Ascending aorta (tissue), 2 donors: ENCODE measurements at regions not wholly inside any gene's neighbourhood (a gene's known extent, or its start where the extent isn't known, plus 50 kb on each side); places are given as distances from the start of the nearest gene placed in this dataset.

Experiments
- DNase-seq, 2 donors: peaks; one replicate each; pipeline ENCODE4 v3.0.0-alpha.2; 2019; ENCODE audit warnings: low spot score in 2 of 2
- H3K27ac ChIP-seq, 2 donors: fragments of 200-600 bp; sonication (generic); one replicate each; pipeline ENCODE4 v1.5.1; 2016 to 2017; ENCODE audit warnings: mild to moderate bottlenecking in 1 of 2
- H3K27me3 ChIP-seq: fragments of 200-600 bp; sonication (generic); one replicate; pipeline ENCODE4 v1.5.1; 2017
- H3K36me3 ChIP-seq, 2 donors: fragments of 200-600 bp; sonication (generic); one replicate each; pipeline ENCODE4 v1.5.1; 2016
- H3K4me1 ChIP-seq, 2 donors: fragments of 200-600 bp; sonication (generic); one replicate each; pipeline ENCODE4 v1.5.1; 2016 to 2017; ENCODE audit warnings: mild to moderate bottlenecking in 1 of 2
- H3K4me3 ChIP-seq, 2 donors: fragments of 200-600 bp; sonication (generic); one replicate each; pipeline ENCODE4 v1.5.1; 2016 to 2017; ENCODE audit warnings: mild to moderate bottlenecking in 1 of 2
- H3K9me3 ChIP-seq, 2 donors: fragments of 200-600 bp; sonication (generic); one replicate each; pipeline ENCODE4 v1.5.1; 2016
- intact Hi-C: fragments of 100-400 bp; cut with DNase I; formaldehyde crosslinking; loops from one replicate; pipeline ENCODE4 v1.15.1; 2023
- TF ChIP-seq, protein P1 (sequence below), 3 experiments: fragments of 200-600 bp in 2 of 3; fragments of 450-650 bp in 1 of 3; sonication (generic) in 2 of 3; IDR thresholded peaks; one replicate each; pipeline ENCODE4 v1.5.1; 2016 to 2019; ENCODE audit warnings: antibody characterized with exemption in 3 of 3, mild to moderate bottlenecking in 1 of 3, moderate library complexity in 1 of 3

DNA sequence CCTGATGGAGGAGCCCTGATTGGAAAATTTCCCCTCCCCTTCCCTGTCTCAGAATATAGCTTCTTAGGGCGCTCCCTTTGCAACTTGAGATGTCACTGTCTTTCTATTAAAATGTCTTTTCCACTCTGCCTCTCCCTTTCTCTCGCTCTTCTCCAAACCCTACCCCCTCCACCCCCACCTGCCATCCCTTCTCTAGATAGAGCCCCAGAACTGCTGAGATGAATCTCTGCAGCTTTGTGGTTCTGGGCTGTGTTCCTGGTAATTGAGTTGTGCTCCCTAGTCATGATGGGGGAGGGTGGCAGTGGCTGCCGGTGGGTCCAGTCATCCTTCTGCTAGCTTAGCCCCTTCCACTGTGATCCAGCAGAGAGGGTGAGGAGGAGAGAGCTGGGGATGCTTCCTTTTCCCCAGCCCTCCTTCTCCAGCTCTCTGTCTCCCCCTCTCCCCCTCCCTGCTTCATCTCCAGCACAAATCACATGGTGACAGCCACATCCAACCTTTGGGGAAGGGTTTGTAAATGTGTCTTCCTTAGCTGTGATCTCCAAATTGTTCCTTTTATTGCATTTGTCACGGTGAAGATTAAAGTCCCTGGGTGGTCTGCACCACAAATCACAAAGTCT is 50.8 kb upstream of the BTRC start:
- Histone ChIP-seq H3K36me3 (no peaks in the 10 kb centered on the region), H3K9me3 (no peaks in the 10 kb centered on the region), H3K4me1 (no peaks in the 10 kb centered on the region), H3K4me3 (no peak overlapping the region), H3K27ac (no peak overlapping the region), H3K27me3 (no peaks in the 10 kb centered on the region)
- no peak for DNase-seq
- TF ChIP-seq, protein P1, sequence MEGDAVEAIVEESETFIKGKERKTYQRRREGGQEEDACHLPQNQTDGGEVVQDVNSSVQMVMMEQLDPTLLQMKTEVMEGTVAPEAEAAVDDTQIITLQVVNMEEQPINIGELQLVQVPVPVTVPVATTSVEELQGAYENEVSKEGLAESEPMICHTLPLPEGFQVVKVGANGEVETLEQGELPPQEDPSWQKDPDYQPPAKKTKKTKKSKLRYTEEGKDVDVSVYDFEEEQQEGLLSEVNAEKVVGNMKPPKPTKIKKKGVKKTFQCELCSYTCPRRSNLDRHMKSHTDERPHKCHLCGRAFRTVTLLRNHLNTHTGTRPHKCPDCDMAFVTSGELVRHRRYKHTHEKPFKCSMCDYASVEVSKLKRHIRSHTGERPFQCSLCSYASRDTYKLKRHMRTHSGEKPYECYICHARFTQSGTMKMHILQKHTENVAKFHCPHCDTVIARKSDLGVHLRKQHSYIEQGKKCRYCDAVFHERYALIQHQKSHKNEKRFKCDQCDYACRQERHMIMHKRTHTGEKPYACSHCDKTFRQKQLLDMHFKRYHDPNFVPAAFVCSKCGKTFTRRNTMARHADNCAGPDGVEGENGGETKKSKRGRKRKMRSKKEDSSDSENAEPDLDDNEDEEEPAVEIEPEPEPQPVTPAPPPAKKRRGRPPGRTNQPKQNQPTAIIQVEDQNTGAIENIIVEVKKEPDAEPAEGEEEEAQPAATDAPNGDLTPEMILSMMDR (IDR thresholded peaks at IDR 0.05), result no peak
- intact Hi-C loops, result no loop called here
